Astrocyte (in vitro differentiated cells and primary cell): ENCODE measurements at regions not wholly inside any gene's neighbourhood (a gene's known extent, or its start where the extent isn't known, plus 50 kb on each side); places are given as distances from the start of the nearest gene placed in this dataset.
"Not testable (repeated sequence)": the region's sequence is repeated elsewhere in the genome, so short reads cannot be mapped to it uniquely, and the experiment has no call there.

ENCODE experiments used
- DNase-seq: peaks from one replicate; pipeline ENCODE4 v3.0.0-alpha.2; 2010; ENCODE audit warnings: low read depth
- FAIRE-seq: peaks from 2 replicates; lab custom pipeline; 2011; peaks lifted over from hg19 to GRCh38; lab: Jason Lieb, UNC
- H2AFZ ChIP-seq: 2 replicates; pipeline ENCODE4 v1.6.0; 2012; ENCODE audit warnings: low read depth, low read length, inconsistent platforms
- H3K27ac ChIP-seq: 2 replicates; pipeline ENCODE4 v1.5.1; 2011; ENCODE audit warnings: low read depth, low read length, inconsistent platforms
- H3K27me3 ChIP-seq: 2 replicates; pipeline ENCODE4 v1.6.0; 2011; ENCODE audit warnings: low read length, inconsistent platforms; ENCODE audit not compliant: insufficient read depth
- H3K36me3 ChIP-seq: 2 replicates; pipeline ENCODE4 v1.5.1; 2011; ENCODE audit warnings: low read length, inconsistent platforms; ENCODE audit not compliant: insufficient read depth
- H3K4me1 ChIP-seq: 2 replicates; pipeline ENCODE4 v1.5.1; 2011; ENCODE audit warnings: low read length, inconsistent platforms; ENCODE audit not compliant: insufficient read depth
- H3K4me2 ChIP-seq: 2 replicates; pipeline ENCODE4 v1.6.0; 2012; ENCODE audit warnings: low read length, inconsistent platforms
- H3K4me3 ChIP-seq: 2 replicates; pipeline ENCODE4 v1.5.1; 2011; ENCODE audit warnings: low read depth, mild to moderate bottlenecking, low read length, inconsistent platforms; ENCODE audit not compliant: insufficient read depth
- H3K79me2 ChIP-seq: 2 replicates; pipeline ENCODE4 v1.6.0; 2012; ENCODE audit warnings: mild to moderate bottlenecking, low read length, inconsistent platforms; ENCODE audit not compliant: insufficient read depth
- H3K9ac ChIP-seq: 2 replicates; pipeline ENCODE4 v1.6.0; 2012; ENCODE audit warnings: mild to moderate bottlenecking, low read length, inconsistent platforms
- H3K9me3 ChIP-seq: 2 replicates; pipeline ENCODE4 v1.5.1; 2012; ENCODE audit warnings: low read depth, mild to moderate bottlenecking, low read length, inconsistent platforms; ENCODE audit not compliant: insufficient read depth
- H4K20me1 ChIP-seq: 2 replicates; pipeline ENCODE4 v1.6.0; 2012; ENCODE audit warnings: low read length, inconsistent platforms; ENCODE audit not compliant: insufficient read depth
- H3K27ac Mint-ChIP-seq: one replicate; pipeline ENCODE4 v1.8.0; 2021; ENCODE audit warnings: mild to moderate bottlenecking, mixed read lengths; ENCODE audit not compliant: unreplicated experiment
- H3K27me3 Mint-ChIP-seq: one replicate; pipeline ENCODE4 v1.8.0; 2021; ENCODE audit warnings: low read depth, mixed read lengths; ENCODE audit not compliant: unreplicated experiment
- H3K36me3 Mint-ChIP-seq: one replicate; pipeline ENCODE4 v1.8.0; 2021; ENCODE audit warnings: low read depth, mixed read lengths; ENCODE audit not compliant: unreplicated experiment
- H3K4me1 Mint-ChIP-seq: one replicate; pipeline ENCODE4 v1.8.0; 2021; ENCODE audit warnings: low read depth, mixed read lengths; ENCODE audit not compliant: unreplicated experiment
- H3K4me3 Mint-ChIP-seq: one replicate; pipeline ENCODE4 v1.8.0; 2021; ENCODE audit warnings: mild to moderate bottlenecking, moderate library complexity, mixed read lengths; ENCODE audit not compliant: unreplicated experiment
- H3K9me3 Mint-ChIP-seq: one replicate; pipeline ENCODE4 v1.8.0; 2021; ENCODE audit warnings: mild to moderate bottlenecking, mixed read lengths; ENCODE audit not compliant: unreplicated experiment
- CTCF ChIP-seq: IDR thresholded peaks from 2 replicates; pipeline ENCODE4 v1.5.1; 2011; ENCODE audit warnings: low read depth, mild to moderate bottlenecking, inconsistent platforms, low read length, moderate library complexity; ENCODE audit not compliant: insufficient read depth
- EZH2 ChIP-seq: IDR thresholded peaks from 2 replicates; pipeline ENCODE4 v1.6.1; 2012; ENCODE audit warnings: mild to moderate bottlenecking, low read length, inconsistent platforms; ENCODE audit not compliant: insufficient read depth

- Mint-ChIP-seq H3K27me3 (no peaks in the 10 kb centered on the region), H3K4me1 (no peaks in the 10 kb centered on the region), H3K36me3 (no peaks in the 10 kb centered on the region), H3K4me3 (no peak overlapping the region), H3K9me3 (peaks cover 15% of the 10 kb centered on the region), H3K27ac (no peak overlapping the region)
- no peaks in the 10 kb centered on the region for H3K27me3 ChIP-seq
- H2AFZ ChIP-seq = no peak overlapping the region
- TF ChIP-seq CTCF (no peak), EZH2 (no peak)
- no peak overlapping the region for H3K4me2 ChIP-seq
- no peak overlapping the region for H3K9ac ChIP-seq
- H3K4me3 ChIP-seq = no peak overlapping the region
- no peaks in the 10 kb centered on the region for H3K4me1 ChIP-seq
- H4K20me1 ChIP-seq = no peaks in the 10 kb centered on the region
- no peak for DNase-seq
- no peak for FAIRE-seq
- H3K27ac ChIP-seq = no peak overlapping the region
- no peaks in the 10 kb centered on the region for H3K79me2 ChIP-seq
- no peaks in the 10 kb centered on the region for H3K36me3 ChIP-seq
- H3K9me3 ChIP-seq = no peaks in the 10 kb centered on the region
Observed at GRCh38 chr1:125119024-125119441, 3934.3 kb downstream of the SRGAP2C start.

DNA sequence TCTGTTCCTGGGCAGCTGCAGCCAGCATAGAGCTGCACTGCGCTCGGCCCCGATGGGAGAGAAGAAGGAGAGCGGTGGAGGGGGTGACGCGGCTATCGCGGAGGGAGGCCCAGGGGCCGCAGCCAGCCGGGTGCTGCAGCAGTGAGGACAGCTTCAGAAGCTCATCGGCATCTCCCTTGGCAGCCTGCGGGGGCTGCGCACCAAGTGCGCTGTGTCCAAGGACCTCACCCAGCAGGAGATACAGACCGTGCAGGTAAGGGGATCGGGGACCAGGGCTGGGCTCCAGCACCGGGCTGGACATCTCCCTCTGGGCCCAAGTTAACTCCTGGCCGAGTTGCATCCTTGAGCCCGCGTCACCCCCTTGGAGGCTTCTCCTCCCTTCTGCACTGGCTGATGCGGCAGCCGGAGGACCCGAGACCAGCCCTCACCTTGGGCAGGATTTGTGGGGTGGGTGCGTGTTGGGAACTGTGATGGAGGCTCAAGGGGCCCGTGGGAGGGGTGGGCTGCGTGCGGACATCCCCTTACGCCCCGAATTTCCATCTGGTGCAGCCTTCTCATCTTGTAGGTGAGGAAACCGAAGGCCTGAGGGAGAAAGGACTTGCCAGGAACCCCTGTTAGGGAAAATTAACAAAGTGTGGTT, 3934.9 kb downstream of the SRGAP2C start:
- DNase-seq, H3K4me3 Mint-ChIP-seq, H3K27ac ChIP-seq, H3K79me2 ChIP-seq, H3K9ac ChIP-seq, H3K27ac Mint-ChIP-seq, H2AFZ ChIP-seq, H3K36me3 Mint-ChIP-seq, H3K9me3 ChIP-seq, H3K4me1 ChIP-seq, FAIRE-seq, H3K4me1 Mint-ChIP-seq, H3K27me3 ChIP-seq, H3K4me3 ChIP-seq, H3K27me3 Mint-ChIP-seq, H3K4me2 ChIP-seq, H4K20me1 ChIP-seq, H3K36me3 ChIP-seq: not testable (repeated sequence)
- H3K9me3 Mint-ChIP-seq = peaks cover 19% of the 10 kb centered on the region

- H3K27me3 ChIP-seq, H3K4me1 Mint-ChIP-seq, H3K4me3 ChIP-seq, H2AFZ ChIP-seq, H3K27me3 Mint-ChIP-seq, H3K36me3 Mint-ChIP-seq, H3K4me2 ChIP-seq, DNase-seq, H3K79me2 ChIP-seq, H4K20me1 ChIP-seq, FAIRE-seq, H3K27ac ChIP-seq, H3K4me3 Mint-ChIP-seq, H3K36me3 ChIP-seq, H3K4me1 ChIP-seq, H3K9ac ChIP-seq, H3K27ac Mint-ChIP-seq, H3K9me3 ChIP-seq: not testable (repeated sequence)
- H3K9me3 Mint-ChIP-seq = peaks cover 23% of the 10 kb centered on the region
Observed at GRCh38 chr1:125122579-125122978, 3937.8 kb downstream of the SRGAP2C start.
